Neural cell (in vitro differentiated cells): ENCODE measurements at regions not wholly inside any gene's neighbourhood (a gene's known extent, or its start where the extent isn't known, plus 50 kb on each side); places are given as distances from the start of the nearest gene placed in this dataset.

Experiments
- H2AFZ ChIP-seq: fragments of 200-600, 300-800 bp; sonication (generic), shearing (Covaris generic); 2 replicates; pipeline ENCODE4 v1.6.0; 2014; ENCODE audit warnings: low read depth, mild to moderate bottlenecking, antibody characterized with exemption, low read length, moderate library complexity
- H3F3A ChIP-seq: fragments of 200-600 bp; shearing (Covaris generic); 2 replicates; pipeline ENCODE4 v1.6.1; 2016; ENCODE audit warnings: mild to moderate bottlenecking, moderate library complexity, mixed read lengths, antibody characterized with exemption, low read length; ENCODE audit not compliant: insufficient read depth, poor library complexity, severe bottlenecking
- H3K27ac ChIP-seq: fragments of 200-600, 300-800 bp; sonication (generic), shearing (Covaris generic); 2 replicates; pipeline ENCODE4 v1.5.1; 2014; ENCODE audit warnings: mild to moderate bottlenecking, low read length, moderate library complexity
- H3K27me3 ChIP-seq: fragments of 300-800, 200-600 bp; sonication (generic), shearing (Covaris generic); 2 replicates; pipeline ENCODE4 v1.6.0; 2014; ENCODE audit warnings: mild to moderate bottlenecking, low read depth, low read length, moderate library complexity; ENCODE audit not compliant: insufficient read depth
- H3K36me3 ChIP-seq: fragments of 300-800, 200-600 bp; sonication (generic), shearing (Covaris generic); 2 replicates; pipeline ENCODE4 v1.5.1; 2014; ENCODE audit warnings: mild to moderate bottlenecking, antibody characterized with exemption, low read length, moderate library complexity; ENCODE audit not compliant: insufficient read depth
- H3K4me2 ChIP-seq: fragments of 300-800, 200-600 bp; sonication (generic), shearing (Covaris generic); 2 replicates; pipeline ENCODE4 v1.6.0; 2014; ENCODE audit warnings: mild to moderate bottlenecking, low read length
- H3K4me3 ChIP-seq: fragments of 300-800, 200-600 bp; sonication (generic), shearing (Covaris generic); 2 replicates; pipeline ENCODE4 v1.5.1; 2014; ENCODE audit warnings: mild to moderate bottlenecking, low read length, moderate library complexity
- H3K79me2 ChIP-seq: fragments of 200-600 bp; shearing (Covaris generic); replicated peaks from 2 replicates; pipeline ENCODE4 v1.6.0; 2014; ENCODE audit warnings: mild to moderate bottlenecking, low read length, moderate library complexity; ENCODE audit not compliant: insufficient read depth
- H3K9ac ChIP-seq: fragments of 300-800, 200-600 bp; sonication (generic), shearing (Covaris generic); 2 replicates; pipeline ENCODE4 v1.6.1; 2016; ENCODE audit warnings: mild to moderate bottlenecking, low read length, mixed read lengths
- H3K9me2 ChIP-seq: fragments of 200-600 bp; shearing (Covaris generic); 2 replicates; pipeline ENCODE4 v1.6.1; 2016; ENCODE audit warnings: mild to moderate bottlenecking, low read length, mixed read lengths; ENCODE audit not compliant: insufficient read depth
- H3K9me3 ChIP-seq: fragments of 200-600, 300-800 bp; sonication (generic), shearing (Covaris generic); 2 replicates; pipeline ENCODE4 v1.6.1; 2016; ENCODE audit warnings: mild to moderate bottlenecking, mixed run types, low read length, moderate library complexity, mixed read lengths
- H4K20me1 ChIP-seq: fragments of 200-600 bp; shearing (Covaris generic); 2 replicates; pipeline ENCODE4 v1.6.1; 2016; ENCODE audit warnings: mild to moderate bottlenecking, mixed run types; ENCODE audit not compliant: insufficient read depth
- CTCF ChIP-seq: fragments of 450-650 bp; IDR thresholded peaks from 2 replicates; pipeline ENCODE4 v1.5.1; 2014; ENCODE audit warnings: antibody characterized with exemption, mild to moderate bottlenecking, moderate library complexity; ENCODE audit not compliant: poor library complexity, severe bottlenecking
- EP300 ChIP-seq: fragments of 450-650 bp; conservative IDR thresholded peaks from 2 replicates; pipeline ENCODE4 v1.6.1; 2014; ENCODE audit warnings: antibody characterized with exemption, mild to moderate bottlenecking, moderate library complexity; ENCODE audit not compliant: poor library complexity, severe bottlenecking
- EZH2 ChIP-seq: fragments of 200-600, 300-800 bp; shearing (Covaris generic), sonication (generic); IDR thresholded peaks from 2 replicates; pipeline ENCODE4 v1.6.1; 2014; ENCODE audit warnings: antibody characterized with exemption, low read length, borderline replicate concordance, mild to moderate bottlenecking; ENCODE audit not compliant: insufficient read depth, poor library complexity, severe bottlenecking
- MXI1 ChIP-seq: fragments of 450-650 bp; conservative IDR thresholded peaks from 2 replicates; pipeline ENCODE4 v1.6.1; 2014; ENCODE audit warnings: antibody characterized with exemption, mild to moderate bottlenecking; ENCODE audit not compliant: poor library complexity, severe bottlenecking
- POLR2AphosphoS5 ChIP-seq: IDR thresholded peaks from 2 replicates; pipeline ENCODE4 v1.6.1; 2012
- RAD21 ChIP-seq: fragments of 450-650 bp; conservative IDR thresholded peaks from 2 replicates; pipeline ENCODE4 v1.6.1; 2014; ENCODE audit warnings: antibody characterized with exemption, mild to moderate bottlenecking, moderate library complexity
- REST ChIP-seq: IDR thresholded peaks from 2 replicates; pipeline ENCODE4 v1.6.1; 2012; ENCODE audit warnings: borderline replicate concordance
- SMC3 ChIP-seq: fragments of 450-650 bp; conservative IDR thresholded peaks from 2 replicates; pipeline ENCODE4 v1.6.1; 2014; ENCODE audit warnings: antibody characterized with exemption, mild to moderate bottlenecking, moderate library complexity; ENCODE audit not compliant: poor library complexity
- TAF1 ChIP-seq: IDR thresholded peaks from 2 replicates; pipeline ENCODE4 v1.6.1; 2012; ENCODE audit warnings: low read depth

GRCh38 chr2:144963031-144963430 is 443.1 kb upstream of the ZEB2 start:
- H4K20me1 ChIP-seq, result no peaks in the 10 kb centered on the region
- H3K4me3 ChIP-seq, result no peak overlapping the region
- no peaks in the 10 kb centered on the region for H3K27me3 ChIP-seq
- no peak overlapping the region for H3K4me2 ChIP-seq
- no peaks in the 10 kb centered on the region for H3F3A ChIP-seq
- H3K9me2 ChIP-seq, result no peaks in the 10 kb centered on the region
- H3K27ac ChIP-seq, result no peak overlapping the region
- H3K79me2 ChIP-seq, result no peaks in the 10 kb centered on the region
- H2AFZ ChIP-seq, result no peak overlapping the region
- H3K9ac ChIP-seq, result no peak overlapping the region
- TF ChIP-seq EZH2, result no peak
- no peak for TF ChIP-seq TAF1
- TF ChIP-seq MXI1, result no peak
- no peak for TF ChIP-seq RAD21
- TF ChIP-seq POLR2AphosphoS5, result no peak
- TF ChIP-seq REST, result no peak
- TF ChIP-seq EP300, result no peak
- TF ChIP-seq SMC3, result no peak
- no peak for TF ChIP-seq CTCF
- no peaks in the 10 kb centered on the region for H3K9me3 ChIP-seq
- H3K36me3 ChIP-seq, result no peaks in the 10 kb centered on the region

GRCh38 chr2:144959416-144959815 is 439.5 kb upstream of the ZEB2 start:
- Histone ChIP-seq H3K79me2 (no peaks in the 10 kb centered on the region), H3K9me2 (no peaks in the 10 kb centered on the region), H3K27me3 (no peaks in the 10 kb centered on the region), H3K27ac (no peak overlapping the region), H3K4me3 (no peak overlapping the region), H3K9ac (no peak overlapping the region), H3K36me3 (no peaks in the 10 kb centered on the region), H3F3A (no peaks in the 10 kb centered on the region), H3K9me3 (no peaks in the 10 kb centered on the region), H2AFZ (no peak overlapping the region), H3K4me2 (no peak overlapping the region), H4K20me1 (no peaks in the 10 kb centered on the region)
- TF ChIP-seq CTCF, result no peak
- TF ChIP-seq MXI1, result no peak
- TF ChIP-seq SMC3, result no peak
- TF ChIP-seq REST, result no peak
- TF ChIP-seq TAF1, result no peak
- TF ChIP-seq POLR2AphosphoS5, result no peak
- no peak for TF ChIP-seq RAD21
